ENCODE measurements at regions not wholly inside any gene's neighbourhood (a gene's known extent, or its start where the extent isn't known, plus 50 kb on each side); places are given as distances from the start of the nearest gene placed in this dataset.

- TF ChIP-seq POLR2A (IDR thresholded peaks at IDR 0.05) (no peak), EP300 (IDR thresholded peaks at IDR 0.05) (no peak), POLR2AphosphoS5 (IDR thresholded peaks at IDR 0.05) (no peak), CTCF (IDR thresholded peaks at IDR 0.05) (no peak)
These were observed 130.4 kb downstream of the MSL3 start for GRCh38 chrX:11888421-11888820.

All from upper lobe of left lung (tissue), 4 donors.